Common myeloid progenitor, CD34-positive (primary cell): ENCODE measurements at regions not wholly inside any gene's neighbourhood (a gene's known extent, or its start where the extent isn't known, plus 50 kb on each side); places are given as distances from the start of the nearest gene placed in this dataset.

Experiments used
- CTCF ChIA-PET: fragments of 350-600 bp; sonication (Branson Sonifier 250); formaldehyde crosslinking; loops from one replicate; lab custom pipeline; 2021; ENCODE audit warnings: antibody characterized with exemption; lab: Charles Lee
- POLR2A ChIA-PET: fragments of 350-600 bp; sonication (Branson Sonifier 250); formaldehyde crosslinking; loops from one replicate; lab custom pipeline; 2021; ENCODE audit warnings: antibody characterized with exemption; lab: Charles Lee
- DNase-seq, 3 donors: peaks; one replicate each; pipeline versions ENCODE4 v3.0.0 to v3.0.0-alpha.2; 2013
- H3K27ac ChIP-seq, 2 experiments: 1 replicate in 1 of 2; 2 replicates in 1 of 2; pipeline ENCODE4 v1.7.0; 2013; ENCODE audit warnings: inconsistent platforms in 2 of 2, low read length in 2 of 2, mild to moderate bottlenecking in 2 of 2, low read depth in 1 of 2, moderate library complexity in 1 of 2; ENCODE audit not compliant: severe bottlenecking in 2 of 2, insufficient read depth in 1 of 2, poor library complexity in 1 of 2
- H3K27me3 ChIP-seq, 5 experiments: replicated peaks in 2 of 5; 1 replicate in 3 of 5; 2 replicates in 2 of 5; pipeline versions ENCODE4 v1.6.1 to v1.7.0; 2013; ENCODE audit warnings: low read length in 4 of 5, mild to moderate bottlenecking in 2 of 5, moderate library complexity in 2 of 5, inconsistent platforms in 1 of 5; ENCODE audit not compliant: insufficient read depth in 5 of 5, control insufficient read depth in 4 of 5
- H3K36me3 ChIP-seq, 4 experiments: 1 replicate in 2 of 4; 2 replicates in 2 of 4; pipeline versions ENCODE4 v1.6.1 to v1.7.0; 2013; ENCODE audit warnings: low read length in 3 of 4, control low read depth in 1 of 4, mild to moderate bottlenecking in 1 of 4; ENCODE audit not compliant: control insufficient read depth in 4 of 4, insufficient read depth in 4 of 4
- H3K4me1 ChIP-seq, 4 experiments: 1 replicate in 3 of 4; 2 replicates in 1 of 4; pipeline versions ENCODE4 v1.6.1 to v1.7.1; 2013; ENCODE audit warnings: low read length in 3 of 4, mild to moderate bottlenecking in 3 of 4, control low read depth in 1 of 4, inconsistent platforms in 1 of 4, moderate library complexity in 1 of 4; ENCODE audit not compliant: control insufficient read depth in 4 of 4, insufficient read depth in 4 of 4; ENCODE audit errors: control extremely low read depth in 1 of 4
- H3K4me3 ChIP-seq, 7 experiments: 1 replicate in 4 of 7; 2 replicates in 3 of 7; pipeline versions ENCODE4 v1.5.1 to v1.7.0; 2013; ENCODE audit warnings: mild to moderate bottlenecking in 7 of 7, low read length in 6 of 7, moderate library complexity in 6 of 7, inconsistent platforms in 2 of 7, low read depth in 2 of 7, control low read depth in 1 of 7; ENCODE audit not compliant: insufficient read depth in 4 of 7, control insufficient read depth in 1 of 7; ENCODE audit errors: extremely low read depth in 1 of 7
- H3K9me3 ChIP-seq, 5 experiments: 1 replicate in 4 of 5; 2 replicates in 1 of 5; pipeline versions ENCODE4 v1.6.1 to v1.7.1; 2013; ENCODE audit warnings: low read length in 4 of 5, mild to moderate bottlenecking in 2 of 5, inconsistent platforms in 1 of 5, low read depth in 1 of 5, moderate library complexity in 1 of 5; ENCODE audit not compliant: control insufficient read depth in 4 of 5, insufficient read depth in 2 of 5; ENCODE audit errors: control extremely low read depth in 1 of 5
- WGBS: methylation state at CpG from one replicate; pipeline ENCODE4 v1.1.5; 2013; ENCODE audit not compliant: insufficient coverage; 5-methylcytosine and 5-hydroxymethylcytosine counted together

DNA sequence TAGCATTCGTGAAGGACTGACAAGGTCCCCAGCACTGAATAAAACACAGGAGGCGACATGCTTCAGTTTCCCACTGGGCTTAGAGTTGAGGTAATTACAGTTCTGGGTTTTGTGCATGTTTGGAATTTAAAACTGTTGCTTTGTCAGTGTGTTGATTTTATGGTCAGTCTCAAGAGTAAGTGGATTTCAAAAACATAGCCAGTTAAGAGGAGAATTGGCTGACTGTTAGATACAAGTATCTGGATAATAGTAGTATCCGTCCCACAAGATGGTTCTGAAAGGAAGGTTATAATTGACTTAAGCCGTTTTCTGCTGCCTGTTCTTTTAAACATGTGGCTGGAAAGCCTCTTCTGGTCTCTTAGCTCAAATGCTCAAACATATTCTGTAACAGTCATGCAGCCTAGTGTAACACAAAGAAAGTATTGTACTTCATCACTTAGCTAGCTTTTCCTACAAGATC is 170.9 kb downstream of the POLR1F start:
- Histone ChIP-seq H3K27ac (no peak overlapping the region), H3K4me3 (no peak overlapping the region), H3K36me3 (no peaks in the 10 kb centered on the region), H3K4me1 (no peaks in the 10 kb centered on the region), H3K27me3 (no peaks in the 10 kb centered on the region), H3K9me3 (peaks cover 0 to 5% (median 0%) of the 10 kb centered on the region in 5 experiments)
- CTCF ChIA-PET: no interaction called here
- POLR2A ChIA-PET: no interaction called here
- DNase-seq: no peak
- WGBS: 89% methylated on average over 4 of the region's 4 CpGs

- POLR2A ChIA-PET: no interaction called here
- no CpG with 5 or more reads among the region's 1 CpG for WGBS
These were observed 175.6 kb downstream of the POLR1F start for GRCh38 chr7:19533266-19533665.

DNA sequence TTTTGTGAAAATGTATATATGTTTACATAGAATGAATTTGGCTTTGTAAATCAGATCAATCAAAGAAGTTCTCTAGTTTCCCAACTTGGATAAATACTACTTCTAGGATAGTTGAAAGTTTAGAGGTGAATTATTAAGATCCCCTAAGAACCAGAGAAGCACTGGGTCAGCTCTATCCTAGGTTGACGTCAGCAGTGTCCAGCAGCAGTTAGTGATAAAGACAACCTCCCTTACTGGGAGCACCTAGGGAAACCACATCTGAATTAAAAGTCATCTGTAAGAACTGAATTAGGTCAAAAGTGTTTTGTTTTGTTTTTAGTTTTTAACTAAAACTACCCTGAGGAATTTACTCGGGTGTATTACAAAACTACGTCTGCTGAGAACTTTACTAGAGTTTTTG is 178.0 kb downstream of the POLR1F start:
- Histone ChIP-seq H3K27me3 (no peaks in the 10 kb centered on the region), H3K4me1 (no peaks in the 10 kb centered on the region), H3K27ac (no peak overlapping the region), H3K4me3 (no peak overlapping the region), H3K36me3 (no peaks in the 10 kb centered on the region), H3K9me3 (peaks cover 0 to 5% (median 0%) of the 10 kb centered on the region in 5 experiments)
- ChIA-PET CTCF (no interaction called here), POLR2A (no interaction called here)
- no CpG with 5 or more reads among the region's 3 CpGs for WGBS
- DNase-seq: no peak

More at GRCh38 chr7:19533266-19533665, 175.6 kb downstream of the POLR1F start:
- H3K4me3 ChIP-seq: no peak overlapping the region
- H3K9me3 ChIP-seq: peaks cover 0 to 5% (median 0%) of the 10 kb centered on the region in 5 experiments
- no peaks in the 10 kb centered on the region for H3K36me3 ChIP-seq
- no peak overlapping the region for H3K27ac ChIP-seq
- no peaks in the 10 kb centered on the region for H3K27me3 ChIP-seq
- CTCF ChIA-PET: no interaction called here
- DNase-seq: no peak
- no peaks in the 10 kb centered on the region for H3K4me1 ChIP-seq

DNA sequence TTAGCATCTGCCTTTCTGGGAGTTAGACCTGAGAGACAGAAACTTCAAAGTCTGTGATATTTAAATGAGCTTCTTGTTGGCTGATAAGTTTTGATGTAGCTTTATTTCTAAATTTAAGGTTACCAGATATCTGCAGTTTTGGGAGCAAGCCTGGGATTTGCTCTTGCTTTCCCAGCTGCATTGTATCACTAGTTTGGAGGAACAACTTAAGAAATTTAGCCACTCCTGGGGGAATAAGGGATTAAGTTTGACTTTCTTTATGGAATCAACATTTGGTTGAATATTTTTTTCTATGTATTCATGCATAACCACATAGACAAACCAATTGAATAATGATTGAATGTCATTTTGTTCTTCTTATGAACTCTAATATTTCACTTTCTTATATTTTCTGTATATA is 178.6 kb downstream of the POLR1F start:
- Histone ChIP-seq H3K27ac (no peak overlapping the region), H3K27me3 (no peaks in the 10 kb centered on the region), H3K4me3 (no peak overlapping the region), H3K9me3 (peaks cover 0 to 5% (median 0%) of the 10 kb centered on the region in 5 experiments), H3K36me3 (no peaks in the 10 kb centered on the region), H3K4me1 (no peaks in the 10 kb centered on the region)
- no peak for DNase-seq
- ChIA-PET CTCF (no interaction called here), POLR2A (no interaction called here)

DNA sequence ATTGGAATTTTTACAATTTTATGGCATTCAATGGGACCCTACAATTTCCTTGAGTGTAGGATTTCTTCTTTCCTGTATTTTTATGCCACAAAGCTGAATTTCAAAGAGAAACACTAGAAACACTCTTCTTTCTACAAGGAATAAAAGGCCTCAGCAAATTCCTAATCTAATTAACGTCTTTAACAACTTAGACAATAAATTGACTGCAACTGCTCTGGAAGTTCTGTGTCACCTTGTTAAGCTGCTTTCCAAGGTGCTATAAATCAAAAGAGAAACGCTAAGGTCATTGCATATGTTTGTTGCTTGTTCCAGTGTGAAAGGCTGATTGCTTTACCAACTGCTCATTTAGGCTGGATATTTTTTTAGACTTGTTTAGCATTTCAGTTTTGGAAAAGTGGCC is 182.2 kb downstream of the POLR1F start:
- no peaks in the 10 kb centered on the region for H3K36me3 ChIP-seq
- ChIA-PET CTCF (no interaction called here), POLR2A (no interaction called here)
- no peak overlapping the region for H3K27ac ChIP-seq
- no peaks in the 10 kb centered on the region for H3K27me3 ChIP-seq
- H3K4me3 ChIP-seq: no peak overlapping the region
- DNase-seq: peak in 1 of 3 donors; percentile 4
- H3K9me3 ChIP-seq: no peaks in the 10 kb centered on the region
- no peaks in the 10 kb centered on the region for H3K4me1 ChIP-seq
- 22% methylated on average over 2 of the region's 2 CpGs for WGBS

DNA sequence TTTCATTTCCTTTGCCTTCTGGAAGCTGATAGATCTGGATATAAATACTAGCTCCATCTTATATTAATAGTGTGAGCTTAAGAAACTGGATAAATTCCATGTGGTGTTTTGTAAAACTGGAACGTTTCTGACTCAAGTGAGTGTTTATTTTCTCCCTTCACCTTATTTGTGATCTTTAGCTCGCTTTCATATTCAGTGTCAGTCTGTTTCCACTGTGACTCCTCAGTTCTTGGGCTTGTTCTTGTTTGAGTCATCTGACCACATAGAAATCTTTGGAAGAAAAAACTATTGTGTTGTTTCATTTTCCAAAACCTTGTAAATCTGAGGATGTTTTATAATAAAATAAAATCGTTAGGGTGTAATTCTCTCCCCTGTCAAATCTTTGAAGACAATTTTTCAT is 186.4 kb downstream of the POLR1F start:
- ChIA-PET POLR2A (no interaction called here), CTCF (no interaction called here)
- DNase-seq: peak in 1 of 3 donors; percentile 3

GRCh38 chr7:19520392-19520791 is 188.4 kb downstream of the POLR1F start:
- ChIA-PET CTCF (no interaction called here), POLR2A (no interaction called here)
- Histone ChIP-seq H3K27me3 (no peaks in the 10 kb centered on the region), H3K27ac (no peak overlapping the region), H3K4me3 (no peak overlapping the region), H3K4me1 (no peaks in the 10 kb centered on the region), H3K36me3 (no peaks in the 10 kb centered on the region), H3K9me3 (no peaks in the 10 kb centered on the region)
- 100% methylated on average over 1 of the region's 1 CpG for WGBS
- peak in 2 of 3 donors; percentile 40 to 43 for DNase-seq

More for the DNA sequence above, 186.4 kb downstream of the POLR1F start:
- Histone ChIP-seq H3K27me3 (no peaks in the 10 kb centered on the region), H3K27ac (no peak overlapping the region), H3K4me3 (no peak overlapping the region), H3K9me3 (no peaks in the 10 kb centered on the region), H3K4me1 (no peaks in the 10 kb centered on the region), H3K36me3 (no peaks in the 10 kb centered on the region)
- WGBS: 67% methylated on average over 1 of the region's 3 CpGs
